HepG2 (cell line): ENCODE measurements at regions not wholly inside any gene's neighbourhood (a gene's known extent, or its start where the extent isn't known, plus 50 kb on each side); places are given as distances from the start of the nearest gene placed in this dataset.

Experiments
- ATAC-seq: fragments of 200-7000 bp; cut with Tn5 transposase; 3 replicates; pipeline ENCODE4 v1.9.1; 2020; ENCODE audit warnings: mild to moderate bottlenecking, moderate library complexity
- BruUV-seq: library from RNA; stranded (reverse); fragments of 400-500 nt; replicated peaks from 2 replicates; lab custom pipeline; 2021; lab: Mats Ljungman, UMichigan
- CTCF ChIA-PET: fragments of 300-600 bp; formaldehyde crosslinking; extraction: SDS; loops from one replicate; lab custom pipeline; 2021; ENCODE audit warnings: low total read pairs, inconsistent platforms, low intra/inter-chr PET ratio; lab: Yijun Ruan, JAX
- POLR2A ChIA-PET: fragments of 350-600 bp; sonication (Branson Sonifier 250); formaldehyde crosslinking; loops from one replicate; lab custom pipeline; 2020; ENCODE audit warnings: antibody characterized with exemption, inconsistent platforms; lab: Yijun Ruan, JAX
- DNase-seq: peaks from one replicate; pipeline ENCODE4 v3.0.0-alpha.2; 2015; ENCODE audit warnings: low spot score
- FAIRE-seq: peaks from 3 replicates; lab custom pipeline; 2011; peaks lifted over from hg19 to GRCh38; lab: Jason Lieb, UNC
- H2AFZ ChIP-seq: one replicate; pipeline ENCODE4 v1.6.1; 2011; ENCODE audit warnings: low read length, inconsistent platforms
- H3K27ac ChIP-seq: fragments of 300-600 bp; 3 replicates; pipeline ENCODE4 v1.8.0; 2011; ENCODE audit warnings: mixed run types, mild to moderate bottlenecking, mixed read lengths, low read length, inconsistent platforms; ENCODE audit not compliant: insufficient read depth; ENCODE audit errors: extremely low read length
- H3K27me3 ChIP-seq, 2 experiments: fragments of 200-600 bp in 1 of 2; 2 replicates in 1 of 2; 3 replicates in 1 of 2; pipeline versions ENCODE4 v1.6.0 to v1.8.0; 2011; ENCODE audit warnings: low read length in 2 of 2, mild to moderate bottlenecking in 2 of 2, moderate library complexity in 2 of 2, inconsistent platforms in 1 of 2; ENCODE audit not compliant: insufficient read depth in 2 of 2, control insufficient read depth in 1 of 2
- H3K36me3 ChIP-seq, 2 experiments: fragments of 200-600 bp in 1 of 2; replicated peaks in 1 of 2; 2 replicates in 1 of 2; 3 replicates in 1 of 2; pipeline versions ENCODE4 v1.5.1 to v1.8.0; 2011; ENCODE audit warnings: low read length in 2 of 2, inconsistent platforms in 1 of 2; ENCODE audit not compliant: insufficient read depth in 2 of 2, control insufficient read depth in 1 of 2
- H3K4me1 ChIP-seq: 2 replicates; pipeline ENCODE4 v1.5.1; 2012; ENCODE audit warnings: low read length, inconsistent platforms; ENCODE audit not compliant: insufficient read depth
- H3K4me2 ChIP-seq: 2 replicates; pipeline ENCODE4 v1.6.0; 2011; ENCODE audit warnings: low read depth, low read length, inconsistent platforms
- H3K4me3 ChIP-seq, 3 experiments: fragments of 200-600 bp in 1 of 3; sonication (generic), shearing (Covaris generic) in 1 of 3; replicated peaks in 1 of 3; 2 replicates each; pipeline ENCODE4 v1.5.1; 2011 to 2016; ENCODE audit warnings: low read length in 3 of 3, inconsistent platforms in 2 of 3, low read depth in 2 of 3, mild to moderate bottlenecking in 2 of 3, control low read depth in 1 of 3, mixed read lengths in 1 of 3; ENCODE audit not compliant: insufficient read depth in 1 of 3
- H3K79me2 ChIP-seq: one replicate; pipeline ENCODE4 v1.6.1; 2011; ENCODE audit warnings: low read length, inconsistent platforms; ENCODE audit not compliant: insufficient read depth
- H3K9ac ChIP-seq: 2 replicates; pipeline ENCODE4 v1.6.0; 2011; ENCODE audit warnings: mild to moderate bottlenecking, low read depth, low read length, inconsistent platforms; ENCODE audit not compliant: insufficient read depth
- H3K9me3 ChIP-seq: 2 replicates; pipeline ENCODE4 v1.5.1; 2012; ENCODE audit warnings: mild to moderate bottlenecking, low read length
- H4K20me1 ChIP-seq: 2 replicates; pipeline ENCODE4 v1.6.0; 2011; ENCODE audit warnings: inconsistent platforms, mild to moderate bottlenecking, low read length, moderate library complexity; ENCODE audit not compliant: insufficient read depth
- CEBPZ ChIP-seq: IDR thresholded peaks from 2 replicates; pipeline ENCODE4 v1.6.1; 2012; ENCODE audit warnings: low read length, improper control_type of control experiment
- CREM ChIP-seq, 2 experiments: sonication (generic) in 1 of 2; formaldehyde crosslinking in 1 of 2; IDR thresholded peaks; 2 replicates each; pipeline versions ENCODE4 v1.4.0 to v1.6.1; 2016 to 2020; ENCODE audit warnings: antibody characterized with exemption in 1 of 2, mild to moderate bottlenecking in 1 of 2, missing genetic modification reagents in 1 of 2
- PBX3 ChIP-seq: sonication (generic); formaldehyde crosslinking; IDR thresholded peaks from 2 replicates; pipeline ENCODE4 v1.8.1; 2023; ENCODE audit warnings: missing genetic modification reagents, inconsistent platforms, borderline replicate concordance
- TGIF2 ChIP-seq: IDR thresholded peaks from 2 replicates; pipeline ENCODE4 v1.6.1; 2016; ENCODE audit warnings: control low read depth, missing compliant biosample characterization
- ZMYM4 ChIP-seq: sonication (generic); formaldehyde crosslinking; IDR thresholded peaks from 2 replicates; pipeline ENCODE4 v1.8.1; 2023; ENCODE audit warnings: mild to moderate bottlenecking, missing genetic modification reagents
- WGBS: methylation state at CpG from one replicate; pipeline ENCODE4 v1.1.6; 2017; ENCODE audit warnings: low lambda C conversion rate; 5-methylcytosine and 5-hydroxymethylcytosine counted together
- in situ Hi-C: cut with HindIII; loops from 2 replicates; pipeline ENCODE4 v1.10.0; 2017; ENCODE audit warnings: low pct_unique_long_range_greater_than_20kb; ENCODE audit not compliant: extremely low pct_ligation_motif_present
- intact Hi-C: fragments of 100-400 bp; cut with micrococcal nuclease; formaldehyde crosslinking; loops from one replicate; pipeline ENCODE4 v1.10.0; 2022; ENCODE audit not compliant: unreplicated experiment
- TF ChIP-seq, protein P1 (sequence below), 2 experiments: fragments of 450-650 bp in 1 of 2; sonication (generic) in 1 of 2; formaldehyde crosslinking in 1 of 2; IDR thresholded peaks; 2 replicates each; pipeline versions ENCODE4 v1.6.1 to v1.8.0; 2016 to 2022; ENCODE audit warnings: antibody characterized with exemption in 1 of 2, mild to moderate bottlenecking in 1 of 2, missing genetic modification reagents in 1 of 2

GRCh38 chr4:188704288-188704687 lies 565.0 kb downstream of the TRIML1 start:
- WGBS = 2% methylated on average over 5 of the region's 5 CpGs
- ChIA-PET POLR2A (no interaction called here), CTCF (no interaction called here)
- Histone ChIP-seq H3K4me1 (no peaks in the 10 kb centered on the region), H3K4me2 (no peak overlapping the region), H2AFZ (no peak overlapping the region), H4K20me1 (no peaks in the 10 kb centered on the region), H3K9ac (no peak overlapping the region), H3K9me3 (no peaks in the 10 kb centered on the region), H3K4me3 (no peak overlapping the region), H3K27ac (no peak overlapping the region), H3K36me3 (no peaks in the 10 kb centered on the region), H3K27me3 (no peaks in the 10 kb centered on the region), H3K79me2 (no peaks in the 10 kb centered on the region)
- intact Hi-C loops = no loop called here
- FAIRE-seq (no peak), ATAC-seq (no peak), DNase-seq (no peak)
- TF ChIP-seq PBX3 (CRISPR knock-in tag) (no peak), ZMYM4 (CRISPR knock-in tag) (no peak), CEBPZ (no peak), TGIF2 (no peak), CREM (IDR thresholded peaks at IDR 0.05) (no peak), CREM (CRISPR knock-in tag; IDR thresholded peaks at IDR 0.05) (no peak)
- TF ChIP-seq, protein P1, sequence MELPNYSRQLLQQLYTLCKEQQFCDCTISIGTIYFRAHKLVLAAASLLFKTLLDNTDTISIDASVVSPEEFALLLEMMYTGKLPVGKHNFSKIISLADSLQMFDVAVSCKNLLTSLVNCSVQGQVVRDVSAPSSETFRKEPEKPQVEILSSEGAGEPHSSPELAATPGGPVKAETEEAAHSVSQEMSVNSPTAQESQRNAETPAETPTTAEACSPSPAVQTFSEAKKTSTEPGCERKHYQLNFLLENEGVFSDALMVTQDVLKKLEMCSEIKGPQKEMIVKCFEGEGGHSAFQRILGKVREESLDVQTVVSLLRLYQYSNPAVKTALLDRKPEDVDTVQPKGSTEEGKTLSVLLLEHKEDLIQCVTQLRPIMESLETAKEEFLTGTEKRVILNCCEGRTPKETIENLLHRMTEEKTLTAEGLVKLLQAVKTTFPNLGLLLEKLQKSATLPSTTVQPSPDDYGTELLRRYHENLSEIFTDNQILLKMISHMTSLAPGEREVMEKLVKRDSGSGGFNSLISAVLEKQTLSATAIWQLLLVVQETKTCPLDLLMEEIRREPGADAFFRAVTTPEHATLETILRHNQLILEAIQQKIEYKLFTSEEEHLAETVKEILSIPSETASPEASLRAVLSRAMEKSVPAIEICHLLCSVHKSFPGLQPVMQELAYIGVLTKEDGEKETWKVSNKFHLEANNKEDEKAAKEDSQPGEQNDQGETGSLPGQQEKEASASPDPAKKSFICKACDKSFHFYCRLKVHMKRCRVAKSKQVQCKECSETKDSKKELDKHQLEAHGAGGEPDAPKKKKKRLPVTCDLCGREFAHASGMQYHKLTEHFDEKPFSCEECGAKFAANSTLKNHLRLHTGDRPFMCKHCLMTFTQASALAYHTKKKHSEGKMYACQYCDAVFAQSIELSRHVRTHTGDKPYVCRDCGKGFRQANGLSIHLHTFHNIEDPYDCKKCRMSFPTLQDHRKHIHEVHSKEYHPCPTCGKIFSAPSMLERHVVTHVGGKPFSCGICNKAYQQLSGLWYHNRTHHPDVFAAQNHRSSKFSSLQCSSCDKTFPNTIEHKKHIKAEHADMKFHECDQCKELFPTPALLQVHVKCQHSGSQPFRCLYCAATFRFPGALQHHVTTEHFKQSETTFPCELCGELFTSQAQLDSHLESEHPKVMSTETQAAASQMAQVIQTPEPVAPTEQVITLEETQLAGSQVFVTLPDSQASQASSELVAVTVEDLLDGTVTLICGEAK (IDR thresholded peaks at IDR 0.05) = peak; percentile 85
- TF ChIP-seq, protein P1 (CRISPR knock-in tag; IDR thresholded peaks at IDR 0.05) = no peak
- BruUV-seq = no TSS peak
- in situ Hi-C loops = no loop called here
